ENCODE measurements at regions not wholly inside any gene's neighbourhood (a gene's known extent, or its start where the extent isn't known, plus 50 kb on each side); places are given as distances from the start of the nearest gene placed in this dataset.

DNA sequence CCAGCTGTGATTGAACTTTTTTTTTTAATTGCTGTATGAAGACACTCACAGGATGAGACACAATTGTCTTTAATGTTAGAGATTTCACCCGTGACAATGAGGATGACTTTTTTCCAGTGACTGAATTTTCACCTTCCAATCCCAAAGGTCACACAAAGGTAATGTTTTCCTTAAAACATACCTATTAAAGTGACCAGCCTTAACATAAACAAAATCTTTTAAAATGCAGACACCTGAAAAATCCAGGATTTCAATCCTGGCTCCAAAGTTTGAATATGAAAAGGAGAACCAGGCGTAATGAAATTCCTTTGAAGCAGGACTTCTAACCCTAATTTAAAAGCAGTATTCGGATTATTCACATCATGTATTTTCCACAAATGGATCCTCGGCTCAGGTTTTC lies 647.7 kb downstream of the GATA3 start:
- TF ChIP-seq, protein P1, sequence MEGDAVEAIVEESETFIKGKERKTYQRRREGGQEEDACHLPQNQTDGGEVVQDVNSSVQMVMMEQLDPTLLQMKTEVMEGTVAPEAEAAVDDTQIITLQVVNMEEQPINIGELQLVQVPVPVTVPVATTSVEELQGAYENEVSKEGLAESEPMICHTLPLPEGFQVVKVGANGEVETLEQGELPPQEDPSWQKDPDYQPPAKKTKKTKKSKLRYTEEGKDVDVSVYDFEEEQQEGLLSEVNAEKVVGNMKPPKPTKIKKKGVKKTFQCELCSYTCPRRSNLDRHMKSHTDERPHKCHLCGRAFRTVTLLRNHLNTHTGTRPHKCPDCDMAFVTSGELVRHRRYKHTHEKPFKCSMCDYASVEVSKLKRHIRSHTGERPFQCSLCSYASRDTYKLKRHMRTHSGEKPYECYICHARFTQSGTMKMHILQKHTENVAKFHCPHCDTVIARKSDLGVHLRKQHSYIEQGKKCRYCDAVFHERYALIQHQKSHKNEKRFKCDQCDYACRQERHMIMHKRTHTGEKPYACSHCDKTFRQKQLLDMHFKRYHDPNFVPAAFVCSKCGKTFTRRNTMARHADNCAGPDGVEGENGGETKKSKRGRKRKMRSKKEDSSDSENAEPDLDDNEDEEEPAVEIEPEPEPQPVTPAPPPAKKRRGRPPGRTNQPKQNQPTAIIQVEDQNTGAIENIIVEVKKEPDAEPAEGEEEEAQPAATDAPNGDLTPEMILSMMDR (IDR thresholded peaks at IDR 0.05): no peak
- TF ChIP-seq POLR2A (IDR thresholded peaks at IDR 0.05): no peak

Data from thyroid gland (tissue), 4 donors.